ENCODE measurements at regions not wholly inside any gene's neighbourhood (a gene's known extent, or its start where the extent isn't known, plus 50 kb on each side); places are given as distances from the start of the nearest gene placed in this dataset.

GRCh38 chr22:27397036-27397953 is 404.3 kb downstream of the MN1 start:
- in situ Hi-C loops (cut with MboI; ENCODE audit: low pct_unique_long_range_greater_than_20kb in 2 of 9, low sequenced_read_pairs in 9 of 9, unreplicated experiment in 9 of 9): no loop called here
- Histone ChIP-seq H3K4me1 (replicated peaks in 1 of 2) (no peaks in the 10 kb centered on the region), H3K27ac (no peak overlapping the region), H3K4me3 (no peak overlapping the region)
- no peak for ATAC-seq (replicated peaks in 6 of 8)
- 73 to 100% (median 100%) methylated on average over 1 to 4 of the region's 6 CpGs; no CpG with 5 or more reads in 1 of the 10 experiments for WGBS, 10 experiments

DNA sequence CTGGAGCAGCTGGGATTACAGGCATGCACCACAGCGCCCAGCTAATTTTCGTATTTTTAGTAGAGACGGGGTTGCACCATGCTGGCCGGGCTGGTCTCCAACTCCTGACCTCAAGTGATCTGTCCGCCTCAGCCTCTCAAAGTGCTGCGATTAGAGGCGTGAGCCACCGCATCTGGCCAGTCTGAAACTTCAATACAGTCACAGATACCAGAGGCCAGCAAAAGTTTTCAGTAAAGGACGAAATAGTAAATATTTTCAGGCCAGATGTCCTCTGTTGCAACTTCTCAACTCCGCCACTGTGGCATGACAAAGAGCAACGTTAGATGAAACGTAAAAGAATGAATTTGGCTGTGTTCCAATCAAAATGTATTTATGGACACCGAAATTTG is 403.6 kb downstream of the MN1 start:
- WGBS, 10 experiments: 0 to 94% (median 84%) methylated on average over 3 to 13 of the region's 13 CpGs
- ATAC-seq (replicated peaks in 6 of 8): peak in 2 of 8 experiments; percentile 33 to 79
- no peaks in the 10 kb centered on the region for H3K4me1 ChIP-seq (replicated peaks in 1 of 2)
- in situ Hi-C loops (cut with MboI; ENCODE audit: low pct_unique_long_range_greater_than_20kb in 2 of 9, low sequenced_read_pairs in 9 of 9, unreplicated experiment in 9 of 9): no loop called here
- H3K4me3 ChIP-seq: no peak overlapping the region
- H3K27ac ChIP-seq: no peak overlapping the region

- in situ Hi-C loops (cut with MboI; ENCODE audit: low pct_unique_long_range_greater_than_20kb in 2 of 9, low sequenced_read_pairs in 9 of 9, unreplicated experiment in 9 of 9): no loop called here
- peak; percentile 41 to 86 (median 74) for ATAC-seq (replicated peaks in 6 of 8)
- WGBS, 10 experiments: 0 to 82% (median 39%) methylated on average over 3 to 17 of the region's 19 CpGs; no CpG with 5 or more reads in 4 of the 10 experiments
- Histone ChIP-seq H3K4me3 (no peak overlapping the region), H3K4me1 (replicated peaks in 1 of 2) (no peaks in the 10 kb centered on the region), H3K27ac (no peak overlapping the region)
Measured at GRCh38 chr22:27399161-27399560, 402.4 kb downstream of the MN1 start.

GRCh38 chr22:27400811-27401210 is 400.7 kb downstream of the MN1 start:
- Histone ChIP-seq H3K4me1 (replicated peaks in 1 of 2) (no peaks in the 10 kb centered on the region), H3K4me3 (no peak overlapping the region), H3K27ac (no peak overlapping the region)
- in situ Hi-C loops (cut with MboI; ENCODE audit: low pct_unique_long_range_greater_than_20kb in 2 of 9, low sequenced_read_pairs in 9 of 9, unreplicated experiment in 9 of 9): loop anchor here in 3 of 9 experiments (25.0 kb wide), 1 partner anchor 411 kb away; the partner anchor contains the start of gene MN1 (in 3 of the 3)
- WGBS, 10 experiments: 0 to 80% (median 29%) methylated on average over 1 of the region's 1 CpG; no CpG with 5 or more reads in 3 of the 10 experiments
- no peak for ATAC-seq (replicated peaks in 6 of 8)

DNA sequence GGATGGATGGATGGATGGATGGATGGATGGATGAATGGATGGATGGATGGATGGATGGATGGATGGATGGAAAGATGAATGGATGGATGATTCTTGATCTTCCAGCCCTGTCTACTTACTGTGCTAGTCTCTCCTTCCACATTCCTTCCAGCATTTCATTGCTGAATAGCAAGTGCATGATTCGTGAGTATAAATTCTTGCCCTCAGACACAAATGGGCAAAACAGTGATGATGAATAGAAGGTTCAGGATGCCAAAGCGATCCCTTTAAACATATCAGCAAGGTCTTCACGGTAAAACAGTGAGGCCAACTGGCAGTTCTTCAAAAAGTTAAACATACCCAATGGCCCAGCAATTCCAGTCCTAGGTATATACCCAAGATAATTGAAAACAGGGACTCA is 400.2 kb downstream of the MN1 start:
- WGBS, 10 experiments: 33 to 100% (median 73%) methylated on average over 1 to 3 of the region's 3 CpGs; no CpG with 5 or more reads in 1 of the 10 experiments
- Histone ChIP-seq H3K27ac (no peak overlapping the region), H3K4me3 (no peak overlapping the region), H3K4me1 (replicated peaks in 1 of 2) (no peaks in the 10 kb centered on the region)
- ATAC-seq (replicated peaks in 6 of 8): no peak
- in situ Hi-C loops (cut with MboI; ENCODE audit: low pct_unique_long_range_greater_than_20kb in 2 of 9, low sequenced_read_pairs in 9 of 9, unreplicated experiment in 9 of 9): loop anchor here in 3 of 9 experiments (25.0 kb wide), 1 partner anchor 411 kb away; the partner anchor contains the start of gene MN1 (in 3 of the 3)

GRCh38 chr22:27404441-27404840 is 397.1 kb downstream of the MN1 start:
- Histone ChIP-seq H3K27ac (no peak overlapping the region), H3K4me3 (no peak overlapping the region), H3K4me1 (replicated peaks in 1 of 2) (peaks cover 8 to 11% of the 10 kb centered on the region in 2 donors)
- 60 to 100% (median 85%) methylated on average over 1 to 5 of the region's 5 CpGs; no CpG with 5 or more reads in 3 of the 10 experiments for WGBS, 10 experiments
- in situ Hi-C loops (cut with MboI; ENCODE audit: low pct_unique_long_range_greater_than_20kb in 2 of 9, low sequenced_read_pairs in 9 of 9, unreplicated experiment in 9 of 9): loop anchor here in 3 of 9 experiments (25.0 kb wide), 1 partner anchor 408 kb away; the partner anchor contains the start of gene MN1 (in 3 of the 3)
- no peak for ATAC-seq (replicated peaks in 6 of 8)

DNA sequence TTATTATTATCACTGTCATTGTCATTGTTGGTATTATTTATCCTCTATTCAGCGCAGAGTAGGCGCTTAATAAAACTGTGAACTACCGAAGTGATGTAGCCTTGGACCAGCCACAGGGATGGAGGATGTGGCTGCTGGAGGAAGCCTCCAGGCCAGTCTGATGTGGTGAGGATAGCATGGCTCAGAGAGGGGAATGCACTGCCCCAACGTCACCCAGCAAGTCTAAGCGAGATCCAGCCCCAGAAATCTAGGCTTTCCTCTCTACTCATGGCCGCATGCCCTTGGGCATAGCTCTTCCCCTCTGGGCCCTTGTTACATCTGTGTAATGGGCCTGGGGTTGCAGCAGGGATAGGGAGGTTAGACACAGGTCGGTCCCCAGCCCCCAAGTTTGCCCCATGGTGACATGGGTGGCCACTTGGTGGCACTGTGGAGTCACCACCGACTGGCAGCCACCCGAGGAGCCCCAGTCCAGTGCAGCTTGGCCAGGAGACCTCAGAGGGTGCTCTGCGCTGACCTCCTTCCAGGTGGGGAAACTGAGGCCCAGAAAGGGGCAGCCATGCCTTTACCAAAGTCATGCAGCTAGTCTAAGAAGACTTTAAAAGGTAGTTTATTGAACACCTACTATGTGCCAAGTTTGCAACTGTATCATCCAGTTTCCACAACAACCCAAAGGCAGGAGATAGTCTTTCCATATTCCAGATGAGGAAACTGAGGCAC is 395.7 kb downstream of the MN1 start:
- H3K27ac ChIP-seq: no peak overlapping the region
- H3K4me3 ChIP-seq: no peak overlapping the region
- in situ Hi-C loops (cut with MboI; ENCODE audit: low pct_unique_long_range_greater_than_20kb in 2 of 9, low sequenced_read_pairs in 9 of 9, unreplicated experiment in 9 of 9): loop anchor here in 3 of 9 experiments (25.0 kb wide), 1 partner anchor 406 kb away; the partner anchor contains the start of gene MN1 (in 3 of the 3)
- peak in 3 of 8 experiments; percentile 43 to 75 (median 64) for ATAC-seq (replicated peaks in 6 of 8)
- 55 to 100% (median 89%) methylated on average over 3 to 7 of the region's 10 CpGs; no CpG with 5 or more reads in 1 of the 10 experiments for WGBS, 10 experiments
- H3K4me1 ChIP-seq (replicated peaks in 1 of 2): peaks cover 8 to 11% of the 10 kb centered on the region in 2 donors

DNA sequence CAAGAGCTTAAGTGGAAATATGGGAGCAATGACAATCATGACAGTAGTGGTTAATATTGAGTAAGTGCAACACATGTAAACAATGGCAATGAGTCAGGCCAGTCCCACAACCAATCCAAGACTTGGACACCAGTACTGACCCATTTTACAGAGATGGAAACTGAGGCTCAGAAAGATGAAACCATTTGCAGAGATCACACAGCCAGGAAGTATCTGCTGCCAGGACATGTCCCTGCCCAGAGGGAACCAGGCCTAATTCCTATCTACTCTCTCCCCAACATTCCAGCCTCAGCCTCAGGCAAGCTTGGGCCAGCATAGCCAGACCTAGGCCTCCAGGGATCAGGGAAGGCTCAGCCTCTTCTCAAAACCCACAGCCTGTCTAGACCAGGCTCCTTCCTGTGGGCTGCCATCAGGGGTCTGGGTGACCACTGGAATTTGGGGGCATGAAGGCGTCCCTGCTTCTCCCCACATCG is 395.1 kb downstream of the MN1 start:
- Histone ChIP-seq H3K27ac (no peak overlapping the region), H3K4me1 (replicated peaks in 1 of 2) (peaks cover 8 to 11% of the 10 kb centered on the region in 2 donors), H3K4me3 (no peak overlapping the region)
- 79 to 100% (median 97%) methylated on average over 1 to 2 of the region's 2 CpGs; no CpG with 5 or more reads in 6 of the 10 experiments for WGBS, 10 experiments
- in situ Hi-C loops (cut with MboI; ENCODE audit: low pct_unique_long_range_greater_than_20kb in 2 of 9, low sequenced_read_pairs in 9 of 9, unreplicated experiment in 9 of 9): loop anchor here in 3 of 9 experiments (25.0 kb wide), 1 partner anchor 406 kb away; the partner anchor contains the start of gene MN1 (in 3 of the 3)
- no peak for ATAC-seq (replicated peaks in 6 of 8)

- Histone ChIP-seq H3K4me3 (no peak overlapping the region), H3K4me1 (replicated peaks in 1 of 2) (peaks cover 8 to 11% of the 10 kb centered on the region in 2 donors), H3K27ac (no peak overlapping the region)
- in situ Hi-C loops (cut with MboI; ENCODE audit: low pct_unique_long_range_greater_than_20kb in 2 of 9, low sequenced_read_pairs in 9 of 9, unreplicated experiment in 9 of 9): loop anchor here in 3 of 9 experiments (25.0 kb wide), 1 partner anchor 405 kb away; the partner anchor contains the start of gene MN1 (in 3 of the 3)
- peak in 6 of 8 experiments; percentile 26 to 96 (median 82) for ATAC-seq (replicated peaks in 6 of 8)
- WGBS, 10 experiments: 3 to 100% (median 30%) methylated on average over 1 to 7 of the region's 14 CpGs; no CpG with 5 or more reads in 3 of the 10 experiments
Measured at GRCh38 chr22:27407369-27407985, 394.1 kb downstream of the MN1 start.

GRCh38 chr22:27408068-27408467 is 393.5 kb downstream of the MN1 start:
- in situ Hi-C loops (cut with MboI; ENCODE audit: low pct_unique_long_range_greater_than_20kb in 2 of 9, low sequenced_read_pairs in 9 of 9, unreplicated experiment in 9 of 9): loop anchor here in 3 of 9 experiments (25.0 kb wide), 1 partner anchor 404 kb away; the partner anchor contains the start of gene MN1 (in 3 of the 3)
- no peak for ATAC-seq (replicated peaks in 6 of 8)
- Histone ChIP-seq H3K27ac (no peak overlapping the region), H3K4me1 (replicated peaks in 1 of 2) (peaks cover 8 to 11% of the 10 kb centered on the region in 2 donors), H3K4me3 (no peak overlapping the region)
- 83 to 100% methylated on average over 1 of the region's 2 CpGs; no CpG with 5 or more reads in 8 of the 10 experiments for WGBS, 10 experiments

- no peak overlapping the region for H3K4me3 ChIP-seq
- WGBS, 10 experiments: 62 to 92% (median 78%) methylated on average over 1 to 9 of the region's 11 CpGs; no CpG with 5 or more reads in 2 of the 10 experiments
- H3K4me1 ChIP-seq (replicated peaks in 1 of 2): peaks cover 8 to 11% of the 10 kb centered on the region in 2 donors
- no peak overlapping the region for H3K27ac ChIP-seq
- ATAC-seq (replicated peaks in 6 of 8): no peak
- in situ Hi-C loops (cut with MboI; ENCODE audit: low pct_unique_long_range_greater_than_20kb in 2 of 9, low sequenced_read_pairs in 9 of 9, unreplicated experiment in 9 of 9): loop anchor here in 3 of 9 experiments (25.0 kb wide), 1 partner anchor 403 kb away; the partner anchor contains the start of gene MN1 (in 3 of the 3)
Measured at GRCh38 chr22:27409299-27409698, 392.3 kb downstream of the MN1 start.

Data from motor neuron (in vitro differentiated cells).